HEK293 (cell line): ENCODE measurements at regions not wholly inside any gene's neighbourhood (a gene's known extent, or its start where the extent isn't known, plus 50 kb on each side); places are given as distances from the start of the nearest gene placed in this dataset.

Experiments
- CTCF ChIA-PET: fragments of 350-600 bp; formaldehyde crosslinking; extraction: SDS; loops from one replicate; lab custom pipeline; 2021; ENCODE audit warnings: antibody characterized with exemption; lab: Yijun Ruan, JAX
- POLR2A ChIA-PET: fragments of 300-600 bp; formaldehyde crosslinking; extraction: SDS; loops from one replicate; lab custom pipeline; 2020; ENCODE audit warnings: antibody characterized with exemption, inconsistent platforms; lab: Yijun Ruan, JAX
- H3K27ac ChIP-seq: fragments of 200-500 bp; sonication (Bioruptor generic); 2 replicates; pipeline ENCODE4 v1.5.1; 2014; ENCODE audit warnings: low read depth, low read length, control low read depth, inconsistent platforms; ENCODE audit errors: extremely low read depth
- H3K36me3 ChIP-seq, 2 experiments: fragments of 200-500 bp in 1 of 2; sonication (Bioruptor generic) in 1 of 2; 1 replicate in 1 of 2; 2 replicates in 1 of 2; pipeline ENCODE4 v1.5.1; 2014 to 2017; ENCODE audit warnings: inconsistent platforms in 2 of 2, low read length in 2 of 2; ENCODE audit not compliant: control insufficient read depth in 2 of 2, insufficient read depth in 1 of 2
- H3K4me1 ChIP-seq: fragments of 200-500 bp; sonication (Bioruptor generic); 2 replicates; pipeline ENCODE4 v1.5.1; 2014; ENCODE audit warnings: mild to moderate bottlenecking, low read length, inconsistent platforms; ENCODE audit not compliant: control insufficient read depth, insufficient read depth
- H3K4me3 ChIP-seq: 2 replicates; pipeline ENCODE4 v1.5.1; 2011; ENCODE audit warnings: low read depth, mild to moderate bottlenecking, control low read depth, low read length, moderate library complexity
- H3K9me3 ChIP-seq: fragments of 200-500 bp; sonication (Bioruptor generic); 2 replicates; pipeline ENCODE4 v1.5.1; 2014; ENCODE audit warnings: low read depth, low read length, inconsistent platforms; ENCODE audit not compliant: control insufficient read depth, insufficient read depth
- ATF2 ChIP-seq: fragments of 450-650 bp; formaldehyde crosslinking; IDR thresholded peaks from 2 replicates; pipeline ENCODE4 v1.5.1; 2016; ENCODE audit warnings: missing biosample characterization, missing genetic modification characterization, low read depth
- CTCF ChIP-seq: fragments of 450-650 bp; formaldehyde crosslinking; IDR thresholded peaks from 2 replicates; pipeline ENCODE4 v1.5.1; 2016; ENCODE audit warnings: missing biosample characterization, missing genetic modification characterization
- HOXD13 ChIP-seq: sonication (generic); formaldehyde crosslinking; IDR thresholded peaks from 2 replicates; pipeline ENCODE4 v1.8.0; 2022; ENCODE audit warnings: missing genetic modification reagents, borderline replicate concordance
- PRDM10 ChIP-seq: fragments of 450-650 bp; formaldehyde crosslinking; IDR thresholded peaks from 2 replicates; pipeline ENCODE4 v1.5.1; 2016; ENCODE audit warnings: missing biosample characterization, missing genetic modification characterization
- REPIN1 ChIP-seq: fragments of 450-650 bp; formaldehyde crosslinking; IDR thresholded peaks from 2 replicates; pipeline ENCODE4 v1.5.1; 2017; ENCODE audit warnings: missing biosample characterization, missing genetic modification characterization, low read depth
- SALL2 ChIP-seq: fragments of 450-650 bp; formaldehyde crosslinking; IDR thresholded peaks from 2 replicates; pipeline ENCODE4 v1.5.0; 2017; ENCODE audit warnings: missing biosample characterization, mild to moderate bottlenecking, missing genetic modification characterization, borderline replicate concordance
- SP7 ChIP-seq: fragments of 450-650 bp; formaldehyde crosslinking; IDR thresholded peaks from 2 replicates; pipeline ENCODE4 v1.5.1; 2016; ENCODE audit warnings: missing biosample characterization, missing genetic modification characterization
- ZBTB21 ChIP-seq: fragments of 450-650 bp; formaldehyde crosslinking; IDR thresholded peaks from 2 replicates; pipeline ENCODE4 v1.5.1; 2017; ENCODE audit warnings: missing biosample characterization, missing genetic modification characterization
- ZBTB48 ChIP-seq: fragments of 450-650 bp; formaldehyde crosslinking; IDR thresholded peaks from 2 replicates; pipeline ENCODE4 v1.5.1; 2016; ENCODE audit warnings: missing biosample characterization, missing genetic modification characterization
- ZIC2 ChIP-seq: fragments of 450-650 bp; formaldehyde crosslinking; IDR thresholded peaks from 2 replicates; pipeline ENCODE4 v1.5.1; 2016; ENCODE audit warnings: missing biosample characterization, missing genetic modification characterization
- ZNF133 ChIP-seq: fragments of 450-650 bp; formaldehyde crosslinking; IDR thresholded peaks from 2 replicates; pipeline ENCODE4 v1.5.1; 2016; ENCODE audit warnings: missing biosample characterization, missing genetic modification characterization
- ZNF18 ChIP-seq: fragments of 450-650 bp; formaldehyde crosslinking; IDR thresholded peaks from 2 replicates; pipeline ENCODE4 v1.5.1; 2016; ENCODE audit warnings: missing biosample characterization, missing genetic modification characterization
- ZNF311 ChIP-seq: fragments of 450-650 bp; formaldehyde crosslinking; IDR thresholded peaks from 2 replicates; pipeline ENCODE4 v1.5.1; 2017; ENCODE audit warnings: missing biosample characterization, missing genetic modification characterization, borderline replicate concordance
- ZNF335 ChIP-seq: fragments of 450-650 bp; formaldehyde crosslinking; conservative IDR thresholded peaks from 2 replicates; pipeline ENCODE4 v1.5.1; 2016; ENCODE audit warnings: missing biosample characterization, missing genetic modification characterization
- ZNF37A ChIP-seq: fragments of 450-650 bp; IDR thresholded peaks from 2 replicates; pipeline ENCODE4 v1.5.1; 2018; ENCODE audit warnings: missing biosample characterization, missing genetic modification characterization
- ZNF518A ChIP-seq: fragments of 450-650 bp; formaldehyde crosslinking; conservative IDR thresholded peaks from 2 replicates; pipeline ENCODE4 v1.5.1; 2016; ENCODE audit warnings: low read depth, missing biosample characterization, missing genetic modification characterization
- ZNF555 ChIP-seq: fragments of 450-650 bp; formaldehyde crosslinking; conservative IDR thresholded peaks from 2 replicates; pipeline ENCODE4 v1.5.1; 2017; ENCODE audit warnings: missing biosample characterization, mild to moderate bottlenecking, missing genetic modification characterization, inconsistent platforms
- ZNF610 ChIP-seq: fragments of 450-650 bp; formaldehyde crosslinking; IDR thresholded peaks from 2 replicates; pipeline ENCODE4 v1.5.1; 2016; ENCODE audit warnings: missing biosample characterization, missing genetic modification characterization, borderline replicate concordance
- ZNF626 ChIP-seq: fragments of 450-650 bp; sonication (Bioruptor Pico); formaldehyde crosslinking; IDR thresholded peaks from 2 replicates; pipeline ENCODE4 v1.5.1; 2018; ENCODE audit warnings: missing biosample characterization, missing genetic modification characterization, inconsistent platforms
- ZNF629 ChIP-seq: fragments of 450-650 bp; formaldehyde crosslinking; IDR thresholded peaks from 2 replicates; pipeline ENCODE4 v1.5.1; 2017; ENCODE audit warnings: missing biosample characterization, missing genetic modification characterization
- ZNF707 ChIP-seq: fragments of 450-650 bp; formaldehyde crosslinking; IDR thresholded peaks from 2 replicates; pipeline ENCODE4 v1.5.1; 2016; ENCODE audit warnings: missing biosample characterization, missing genetic modification characterization
- ZNF747 ChIP-seq: fragments of 450-650 bp; formaldehyde crosslinking; IDR thresholded peaks from 2 replicates; pipeline ENCODE4 v1.5.1; 2016; ENCODE audit warnings: missing biosample characterization, missing genetic modification characterization
- ZNF777 ChIP-seq: fragments of 450-650 bp; formaldehyde crosslinking; IDR thresholded peaks from 2 replicates; pipeline ENCODE4 v1.5.1; 2017; ENCODE audit warnings: missing biosample characterization, missing genetic modification characterization, borderline replicate concordance

- Histone ChIP-seq H3K9me3 (no peaks in the 10 kb centered on the region), H3K27ac (no peak overlapping the region), H3K4me3 (no peak overlapping the region), H3K36me3 (no peaks in the 10 kb centered on the region), H3K4me1 (no peaks in the 10 kb centered on the region)
- CTCF ChIA-PET: interaction anchor here (0.6 to 1.3 kb wide), 4 partner anchors 208 to 954 kb away, joined by 3 to 4 read pairs (median 3); no protein-coding TSS in a partner anchor
- POLR2A ChIA-PET: interaction anchor here (0.7 kb wide), 1 partner anchor 103 kb away, joined by 3 read pairs; no protein-coding TSS in a partner anchor
- TF ChIP-seq SP7 (tag by site-specific recombination) (no peak), SALL2 (no peak), ATF2 (0 out of 2 replicates have a peak, but pooled peaks have one; percentile 16), ZNF311 (tag by site-specific recombination) (no peak), ZIC2 (tag by site-specific recombination) (peak; percentile 27; the same call in 1 of the 2 replicates), ZNF747 (no peak), CTCF (tag by site-specific recombination) (no peak), REPIN1 (no peak), PRDM10 (tag by site-specific recombination) (0 out of 2 replicates have a peak, but pooled peaks have one; percentile 31), ZNF37A (tag by site-specific recombination) (no peak), ZNF629 (tag by site-specific recombination) (0 out of 2 replicates have a peak, but pooled peaks have one; percentile 24), ZBTB48 (tag by site-specific recombination) (no peak), ZBTB21 (peak; percentile 66), ZNF518A (tag by site-specific recombination) (0 out of 2 replicates have a peak, but pooled peaks have one; percentile 39), HOXD13 (CRISPR knock-in tag) (no peak), ZNF777 (tag by site-specific recombination) (no peak), ZNF555 (tag by site-specific recombination) (no peak), ZNF335 (0 out of 2 replicates have a peak, but pooled peaks have one; percentile 23), ZNF626 (tag by site-specific recombination) (no peak), ZNF18 (tag by site-specific recombination) (no peak), ZNF707 (tag by site-specific recombination) (no peak), ZNF133 (tag by site-specific recombination) (peak; percentile 41; the same call in 1 of the 2 replicates), ZNF610 (no peak)
These were observed 154.0 kb upstream of the GPR12 start for GRCh38 chr13:26914624-26915023.
